HL-60 (cell line): ENCODE measurements at regions not wholly inside any gene's neighbourhood (a gene's known extent, or its start where the extent isn't known, plus 50 kb on each side); places are given as distances from the start of the nearest gene placed in this dataset.

Experiments used
- DNase-seq, 2 experiments: peaks; one replicate each; pipeline ENCODE4 v3.0.0-alpha.2; 2010 to 2020; ENCODE audit warnings: low read depth in 1 of 2, low spot score in 1 of 2
- H3K27ac ChIP-seq: fragments of 250-450 bp; sonication (Bioruptor Pico); replicated peaks from 2 replicates; pipeline ENCODE4 v1.5.1; 2020; ENCODE audit warnings: mild to moderate bottlenecking, moderate library complexity
- H3K27me3 ChIP-seq: fragments of 250-450 bp; sonication (Bioruptor Pico); 2 replicates; pipeline ENCODE4 v1.5.1; 2021; ENCODE audit warnings: mild to moderate bottlenecking, moderate library complexity; ENCODE audit not compliant: insufficient read depth, poor library complexity, severe bottlenecking
- H3K4me3 ChIP-seq: replicated peaks from 2 replicates; pipeline ENCODE4 v1.5.1; 2011; ENCODE audit warnings: mild to moderate bottlenecking, control low read depth, low read length; ENCODE audit not compliant: insufficient read depth
- CTCF ChIP-seq: IDR thresholded peaks from one replicate; pipeline ENCODE4 v1.5.1; 2011; ENCODE audit warnings: low read length, control low read depth, inconsistent platforms; ENCODE audit not compliant: insufficient read depth
- GABPA ChIP-seq: IDR thresholded peaks from 2 replicates; pipeline ENCODE4 v1.6.1; 2012; ENCODE audit warnings: low read depth
- POLR2AphosphoS5 ChIP-seq: IDR thresholded peaks from 2 replicates; pipeline ENCODE4 v1.6.1; 2012; ENCODE audit warnings: low read depth
- SPI1 ChIP-seq: IDR thresholded peaks from 2 replicates; pipeline ENCODE4 v1.6.1; 2012; ENCODE audit warnings: low read depth, mild to moderate bottlenecking, borderline replicate concordance
- TF ChIP-seq, protein P1 (sequence below): IDR thresholded peaks from 2 replicates; pipeline ENCODE4 v1.6.1; 2012; ENCODE audit warnings: low read depth; ENCODE audit not compliant: insufficient replicate concordance

DNA sequence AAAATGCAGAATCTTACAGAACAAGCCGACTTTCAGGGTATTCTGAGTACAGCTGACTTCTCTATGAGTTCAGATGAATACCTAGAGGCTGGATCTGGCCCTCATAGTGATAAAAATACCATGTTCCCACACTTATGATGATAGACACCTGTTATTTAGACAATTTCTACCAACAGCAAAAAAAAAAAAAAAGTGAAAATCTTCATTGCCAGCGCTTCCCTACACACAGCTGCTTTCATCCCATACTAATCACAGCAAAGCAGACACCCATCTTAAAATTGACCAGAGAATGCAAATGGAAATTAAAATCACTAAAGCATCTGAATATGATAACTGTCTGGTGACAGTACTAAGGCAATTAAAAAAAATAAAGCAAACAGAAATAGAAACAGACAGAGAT lies 132.1 kb upstream of the ADGRL3 start:
- H3K27ac ChIP-seq, result no peak overlapping the region
- H3K4me3 ChIP-seq, result no peak overlapping the region
- H3K27me3 ChIP-seq, result no peaks in the 10 kb centered on the region
- no peak for DNase-seq
- TF ChIP-seq GABPA, result no peak
- TF ChIP-seq, protein P1, sequence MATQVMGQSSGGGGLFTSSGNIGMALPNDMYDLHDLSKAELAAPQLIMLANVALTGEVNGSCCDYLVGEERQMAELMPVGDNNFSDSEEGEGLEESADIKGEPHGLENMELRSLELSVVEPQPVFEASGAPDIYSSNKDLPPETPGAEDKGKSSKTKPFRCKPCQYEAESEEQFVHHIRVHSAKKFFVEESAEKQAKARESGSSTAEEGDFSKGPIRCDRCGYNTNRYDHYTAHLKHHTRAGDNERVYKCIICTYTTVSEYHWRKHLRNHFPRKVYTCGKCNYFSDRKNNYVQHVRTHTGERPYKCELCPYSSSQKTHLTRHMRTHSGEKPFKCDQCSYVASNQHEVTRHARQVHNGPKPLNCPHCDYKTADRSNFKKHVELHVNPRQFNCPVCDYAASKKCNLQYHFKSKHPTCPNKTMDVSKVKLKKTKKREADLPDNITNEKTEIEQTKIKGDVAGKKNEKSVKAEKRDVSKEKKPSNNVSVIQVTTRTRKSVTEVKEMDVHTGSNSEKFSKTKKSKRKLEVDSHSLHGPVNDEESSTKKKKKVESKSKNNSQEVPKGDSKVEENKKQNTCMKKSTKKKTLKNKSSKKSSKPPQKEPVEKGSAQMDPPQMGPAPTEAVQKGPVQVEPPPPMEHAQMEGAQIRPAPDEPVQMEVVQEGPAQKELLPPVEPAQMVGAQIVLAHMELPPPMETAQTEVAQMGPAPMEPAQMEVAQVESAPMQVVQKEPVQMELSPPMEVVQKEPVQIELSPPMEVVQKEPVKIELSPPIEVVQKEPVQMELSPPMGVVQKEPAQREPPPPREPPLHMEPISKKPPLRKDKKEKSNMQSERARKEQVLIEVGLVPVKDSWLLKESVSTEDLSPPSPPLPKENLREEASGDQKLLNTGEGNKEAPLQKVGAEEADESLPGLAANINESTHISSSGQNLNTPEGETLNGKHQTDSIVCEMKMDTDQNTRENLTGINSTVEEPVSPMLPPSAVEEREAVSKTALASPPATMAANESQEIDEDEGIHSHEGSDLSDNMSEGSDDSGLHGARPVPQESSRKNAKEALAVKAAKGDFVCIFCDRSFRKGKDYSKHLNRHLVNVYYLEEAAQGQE, result no peak
- TF ChIP-seq CTCF, result no peak
- no peak for TF ChIP-seq POLR2AphosphoS5
- no peak for TF ChIP-seq SPI1

GRCh38 chr4:61068745-61069144 lies 131.4 kb upstream of the ADGRL3 start:
- TF ChIP-seq SPI1, result no peak
- TF ChIP-seq CTCF, result no peak
- H3K4me3 ChIP-seq, result no peak overlapping the region
- no peak overlapping the region for H3K27ac ChIP-seq
- DNase-seq, result no peak
- H3K27me3 ChIP-seq, result no peaks in the 10 kb centered on the region

GRCh38 chr4:61070269-61070668 lies 129.9 kb upstream of the ADGRL3 start:
- Histone ChIP-seq H3K27ac (no peak overlapping the region), H3K4me3 (no peak overlapping the region), H3K27me3 (no peaks in the 10 kb centered on the region)
- peak in 1 of 2 experiments; percentile 6 for DNase-seq
- no peak for TF ChIP-seq CTCF
- peak; percentile 64; the same call in 1 of the 2 replicates for TF ChIP-seq SPI1
- TF ChIP-seq, protein P1, result no peak
- no peak for TF ChIP-seq GABPA
- TF ChIP-seq POLR2AphosphoS5, result no peak

GRCh38 chr4:61079427-61079826 lies 120.7 kb upstream of the ADGRL3 start:
- no peak overlapping the region for H3K4me3 ChIP-seq
- H3K27me3 ChIP-seq, result no peaks in the 10 kb centered on the region
- DNase-seq, result no peak
- no peak overlapping the region for H3K27ac ChIP-seq
- TF ChIP-seq CTCF (no peak), GABPA (no peak), POLR2AphosphoS5 (no peak), SPI1 (no peak)
- TF ChIP-seq, protein P1, result no peak
